Nephron progenitor cell (in vitro differentiated cells): ENCODE measurements at regions not wholly inside any gene's neighbourhood (a gene's known extent, or its start where the extent isn't known, plus 50 kb on each side); places are given as distances from the start of the nearest gene placed in this dataset.

Experiments
- DNase-seq: peaks from one replicate; pipeline ENCODE4 v3.0.0; 2021
- H3K27ac Mint-ChIP-seq: 2 replicates; pipeline ENCODE4 v1.8.0; 2021; ENCODE audit warnings: mild to moderate bottlenecking, moderate library complexity, mixed read lengths
- H3K27me3 Mint-ChIP-seq: 2 replicates; pipeline ENCODE4 v1.8.0; 2021; ENCODE audit warnings: mild to moderate bottlenecking, low read depth, mixed read lengths; ENCODE audit not compliant: poor library complexity
- H3K36me3 Mint-ChIP-seq: 2 replicates; pipeline ENCODE4 v1.8.0; 2021; ENCODE audit warnings: low read depth, mixed read lengths
- H3K4me1 Mint-ChIP-seq: 2 replicates; pipeline ENCODE4 v1.8.0; 2021; ENCODE audit warnings: mixed read lengths
- H3K4me3 Mint-ChIP-seq: 2 replicates; pipeline ENCODE4 v1.8.0; 2021; ENCODE audit warnings: mild to moderate bottlenecking, moderate library complexity, mixed read lengths
- H3K9me3 Mint-ChIP-seq: 2 replicates; pipeline ENCODE4 v1.8.0; 2021; ENCODE audit warnings: mild to moderate bottlenecking, moderate library complexity, mixed read lengths
- CTCF ChIP-seq: fragments of 200-600 bp; sonication (generic); IDR thresholded peaks from 2 replicates; pipeline ENCODE4 v1.5.0; 2021; ENCODE audit warnings: antibody characterized with exemption

DNA sequence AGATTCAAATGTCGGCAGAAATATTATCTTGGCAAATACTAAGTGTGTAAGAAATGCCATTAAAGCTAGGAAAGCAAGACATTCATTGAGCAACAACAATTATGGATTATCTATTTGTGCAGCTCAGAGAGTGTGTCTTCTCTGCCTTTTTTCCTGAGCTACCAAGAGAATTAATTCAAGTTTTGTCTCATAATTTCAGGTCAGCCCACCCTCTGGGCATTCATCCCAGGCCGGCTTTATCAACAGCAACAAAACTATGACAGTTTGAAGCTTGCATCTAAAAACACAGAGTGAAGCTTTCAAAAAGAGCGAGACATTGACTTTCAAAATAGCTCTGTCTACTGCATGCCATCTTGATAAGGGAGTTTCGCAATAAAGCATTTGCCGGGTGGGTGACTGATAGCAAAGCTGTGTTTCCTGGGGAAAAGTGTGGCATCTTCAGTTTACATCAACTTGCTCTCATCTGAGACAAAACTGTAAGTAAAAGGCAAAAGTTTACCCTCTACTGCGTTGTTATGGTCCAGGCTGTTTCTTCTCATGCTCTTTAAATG, 182.4 kb downstream of the IRX1 start:
- H3K4me1 Mint-ChIP-seq: no peaks in the 10 kb centered on the region
- no peak overlapping the region for H3K27ac Mint-ChIP-seq
- no peak overlapping the region for H3K4me3 Mint-ChIP-seq
- DNase-seq: no peak
- H3K9me3 Mint-ChIP-seq: no peaks in the 10 kb centered on the region
- H3K27me3 Mint-ChIP-seq: peaks cover 20% of the 10 kb centered on the region
- H3K36me3 Mint-ChIP-seq: no peaks in the 10 kb centered on the region
- no peak for TF ChIP-seq CTCF

DNA sequence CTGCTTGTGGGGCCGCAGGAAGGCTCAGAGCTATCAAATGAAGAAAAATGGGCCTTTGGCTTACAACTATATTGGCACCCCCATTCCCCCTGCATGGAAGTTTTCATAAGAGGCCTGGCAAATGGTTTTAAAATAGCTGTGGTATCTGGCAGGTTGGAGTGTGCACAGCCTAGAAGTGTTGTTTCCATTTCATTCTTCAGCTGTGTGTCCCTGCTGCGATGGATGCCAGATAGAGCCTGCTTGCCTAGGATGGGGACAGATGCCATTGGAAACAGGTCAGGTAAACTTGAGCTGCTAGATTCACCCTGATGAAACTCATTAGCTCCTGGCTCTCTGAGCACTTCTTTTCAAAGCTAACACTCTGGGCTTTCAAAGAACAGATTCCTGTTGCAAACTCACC, 183.3 kb downstream of the IRX1 start:
- DNase-seq: no peak

GRCh38 chr5:3780278-3780677, 184.6 kb downstream of the IRX1 start:
- no peak overlapping the region for H3K4me3 Mint-ChIP-seq

More for the DNA sequence above, 183.3 kb downstream of the IRX1 start:
- Mint-ChIP-seq H3K36me3 (no peaks in the 10 kb centered on the region), H3K27me3 (peaks cover 23% of the 10 kb centered on the region), H3K4me1 (no peaks in the 10 kb centered on the region), H3K27ac (no peak overlapping the region), H3K4me3 (no peak overlapping the region), H3K9me3 (no peaks in the 10 kb centered on the region)
- no peak for TF ChIP-seq CTCF

DNA sequence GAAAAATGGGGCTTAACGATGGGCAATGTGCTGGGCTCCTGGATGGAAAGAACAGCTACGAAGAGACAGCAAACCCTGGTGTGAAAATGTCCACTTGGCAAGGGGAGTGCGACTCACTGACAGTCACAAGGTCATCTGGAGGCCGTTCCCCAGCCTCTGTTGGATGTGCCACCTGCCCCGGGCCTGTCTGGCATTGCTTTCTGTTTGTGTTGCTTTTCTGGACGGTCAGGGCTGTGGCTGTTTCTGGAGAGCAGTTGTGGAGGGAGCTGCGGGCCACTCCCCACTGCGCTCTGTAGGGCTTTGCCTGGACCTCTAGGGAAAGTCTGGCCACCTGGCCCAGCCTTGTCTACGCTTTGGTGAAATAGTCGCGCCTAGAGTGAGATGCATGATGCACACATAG, 185.3 kb downstream of the IRX1 start:
- Mint-ChIP-seq H3K9me3 (no peaks in the 10 kb centered on the region), H3K27ac (no peak overlapping the region), H3K27me3 (peaks cover 24% of the 10 kb centered on the region), H3K4me1 (no peaks in the 10 kb centered on the region), H3K36me3 (no peaks in the 10 kb centered on the region), H3K4me3 (no peak overlapping the region)
- no peak for TF ChIP-seq CTCF
- no peak for DNase-seq

More at GRCh38 chr5:3780278-3780677, 184.6 kb downstream of the IRX1 start:
- no peak for DNase-seq
- Mint-ChIP-seq H3K36me3 (no peaks in the 10 kb centered on the region), H3K9me3 (no peaks in the 10 kb centered on the region), H3K4me1 (no peaks in the 10 kb centered on the region), H3K27me3 (peaks cover 24% of the 10 kb centered on the region), H3K27ac (no peak overlapping the region)
- no peak for TF ChIP-seq CTCF

GRCh38 chr5:3784854-3785253, 189.2 kb downstream of the IRX1 start:
- Mint-ChIP-seq H3K4me3 (no peak overlapping the region), H3K36me3 (no peaks in the 10 kb centered on the region), H3K27me3 (peaks cover 13% of the 10 kb centered on the region), H3K4me1 (peaks cover 6% of the 10 kb centered on the region), H3K27ac (no peak overlapping the region), H3K9me3 (no peaks in the 10 kb centered on the region)
- DNase-seq: no peak
- no peak for TF ChIP-seq CTCF

DNA sequence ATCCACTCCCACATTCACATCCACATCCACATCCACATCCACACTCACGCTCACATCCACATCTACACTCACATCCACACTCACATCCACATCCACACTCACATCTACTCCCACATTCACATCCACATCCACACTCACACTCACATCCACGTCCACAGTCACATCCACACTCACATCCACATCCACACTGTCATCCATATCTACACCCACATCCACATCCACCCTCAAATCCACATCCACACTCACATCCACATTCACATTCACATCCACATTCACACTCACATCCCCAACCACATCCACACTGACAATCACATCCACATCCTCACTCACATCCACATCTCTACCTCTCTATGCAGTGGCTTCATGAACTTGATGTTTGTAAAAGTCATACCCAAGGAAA, 190.5 kb downstream of the IRX1 start:
- Mint-ChIP-seq H3K27ac (no peak overlapping the region), H3K36me3 (no peaks in the 10 kb centered on the region), H3K4me1 (peaks cover 15% of the 10 kb centered on the region), H3K4me3 (no peak overlapping the region), H3K9me3 (no peaks in the 10 kb centered on the region), H3K27me3 (peaks cover 10% of the 10 kb centered on the region)
- DNase-seq: no peak
- no peak for TF ChIP-seq CTCF
